Glutamatergic neuron (in vitro differentiated cells): ENCODE measurements at regions not wholly inside any gene's neighbourhood (a gene's known extent, or its start where the extent isn't known, plus 50 kb on each side); places are given as distances from the start of the nearest gene placed in this dataset.

Experiments
- DNase-seq: peaks from one replicate; pipeline ENCODE4 v3.0.0; 2022
- H3K27ac Mint-ChIP-seq: one replicate; pipeline ENCODE4 v1.8.0; 2020; ENCODE audit warnings: mild to moderate bottlenecking, mixed read lengths, inconsistent platforms; ENCODE audit not compliant: unreplicated experiment
- H3K27me3 Mint-ChIP-seq: one replicate; pipeline ENCODE4 v1.8.0; 2020; ENCODE audit warnings: mild to moderate bottlenecking, moderate library complexity, mixed read lengths, inconsistent platforms; ENCODE audit not compliant: unreplicated experiment
- H3K36me3 Mint-ChIP-seq: one replicate; pipeline ENCODE4 v1.8.0; 2020; ENCODE audit warnings: mild to moderate bottlenecking, mixed read lengths, inconsistent platforms; ENCODE audit not compliant: unreplicated experiment
- H3K4me1 Mint-ChIP-seq: one replicate; pipeline ENCODE4 v1.8.0; 2020; ENCODE audit warnings: mild to moderate bottlenecking, low read depth, mixed read lengths, inconsistent platforms; ENCODE audit not compliant: unreplicated experiment
- H3K4me3 Mint-ChIP-seq: one replicate; pipeline ENCODE4 v1.8.0; 2020; ENCODE audit warnings: mild to moderate bottlenecking, mixed read lengths, inconsistent platforms; ENCODE audit not compliant: unreplicated experiment
- H3K9me3 Mint-ChIP-seq: one replicate; pipeline ENCODE4 v1.8.0; 2020; ENCODE audit warnings: mild to moderate bottlenecking, moderate library complexity, mixed read lengths, inconsistent platforms; ENCODE audit not compliant: unreplicated experiment
- TF ChIP-seq, protein P1 (sequence below): fragments of 200-600 bp; sonication (generic); IDR thresholded peaks from one replicate; pipeline ENCODE4 v1.5.0; 2021; ENCODE audit not compliant: partially characterized antibody, unreplicated experiment

DNA sequence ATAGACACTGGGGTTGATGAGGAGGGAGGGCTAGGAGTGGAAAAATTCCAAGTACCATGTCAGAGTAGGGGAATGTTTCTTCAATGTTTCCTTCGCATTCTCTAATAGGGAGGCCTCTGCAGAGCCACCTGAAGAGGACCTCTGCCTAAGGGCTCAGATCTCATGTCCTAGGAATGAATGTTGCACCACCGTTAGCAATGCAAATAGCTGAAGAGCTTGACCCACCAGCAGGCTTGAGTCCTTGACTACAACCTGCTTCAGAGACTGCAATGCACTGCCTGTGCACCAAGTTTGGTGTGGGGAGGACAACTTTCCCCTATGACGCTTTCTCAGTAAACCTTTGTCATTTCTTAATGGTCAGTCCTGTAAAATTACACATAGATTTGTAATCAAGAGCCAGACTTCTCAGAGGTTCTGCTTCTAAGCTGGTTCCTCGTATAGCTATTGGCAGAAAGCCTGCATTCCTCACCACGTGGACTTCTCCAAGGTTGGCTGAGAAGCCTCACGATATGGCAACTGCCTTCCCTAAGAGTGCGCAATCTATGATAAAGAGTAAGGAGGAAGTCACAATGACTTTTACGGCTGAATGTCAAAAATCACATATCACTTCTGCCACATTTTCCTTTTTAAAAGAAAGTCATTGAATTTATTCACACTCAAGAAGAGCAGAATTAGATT lies 600.7 kb upstream of the PTGER4 start:
- H3K4me3 Mint-ChIP-seq: no peak overlapping the region
- H3K27me3 Mint-ChIP-seq: no peaks in the 10 kb centered on the region
- H3K4me1 Mint-ChIP-seq: no peaks in the 10 kb centered on the region
- no peak for DNase-seq
- no peaks in the 10 kb centered on the region for H3K9me3 Mint-ChIP-seq
- H3K27ac Mint-ChIP-seq: no peak overlapping the region
- TF ChIP-seq, protein P1, sequence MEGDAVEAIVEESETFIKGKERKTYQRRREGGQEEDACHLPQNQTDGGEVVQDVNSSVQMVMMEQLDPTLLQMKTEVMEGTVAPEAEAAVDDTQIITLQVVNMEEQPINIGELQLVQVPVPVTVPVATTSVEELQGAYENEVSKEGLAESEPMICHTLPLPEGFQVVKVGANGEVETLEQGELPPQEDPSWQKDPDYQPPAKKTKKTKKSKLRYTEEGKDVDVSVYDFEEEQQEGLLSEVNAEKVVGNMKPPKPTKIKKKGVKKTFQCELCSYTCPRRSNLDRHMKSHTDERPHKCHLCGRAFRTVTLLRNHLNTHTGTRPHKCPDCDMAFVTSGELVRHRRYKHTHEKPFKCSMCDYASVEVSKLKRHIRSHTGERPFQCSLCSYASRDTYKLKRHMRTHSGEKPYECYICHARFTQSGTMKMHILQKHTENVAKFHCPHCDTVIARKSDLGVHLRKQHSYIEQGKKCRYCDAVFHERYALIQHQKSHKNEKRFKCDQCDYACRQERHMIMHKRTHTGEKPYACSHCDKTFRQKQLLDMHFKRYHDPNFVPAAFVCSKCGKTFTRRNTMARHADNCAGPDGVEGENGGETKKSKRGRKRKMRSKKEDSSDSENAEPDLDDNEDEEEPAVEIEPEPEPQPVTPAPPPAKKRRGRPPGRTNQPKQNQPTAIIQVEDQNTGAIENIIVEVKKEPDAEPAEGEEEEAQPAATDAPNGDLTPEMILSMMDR: no peak
- no peaks in the 10 kb centered on the region for H3K36me3 Mint-ChIP-seq

DNA sequence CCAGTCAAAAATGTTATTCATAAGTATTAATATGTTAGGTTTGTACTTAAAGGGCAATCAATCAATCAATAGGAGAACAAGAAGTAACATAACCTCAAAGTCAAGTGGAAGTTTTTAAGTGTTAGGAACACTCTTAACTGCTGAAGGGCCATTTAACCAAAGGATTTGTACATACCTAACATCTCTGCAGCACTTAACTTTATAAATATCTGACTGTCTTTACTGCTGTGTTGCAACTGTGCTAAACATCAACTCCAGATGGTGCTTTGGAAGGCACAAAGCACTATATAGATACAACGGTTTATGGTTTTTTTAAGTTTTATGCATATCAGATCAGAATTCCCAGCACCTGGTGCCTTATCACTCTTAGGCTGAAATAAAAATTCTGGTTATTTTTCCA lies 604.9 kb upstream of the PTGER4 start:
- DNase-seq: no peak
- H3K27me3 Mint-ChIP-seq: no peaks in the 10 kb centered on the region
- TF ChIP-seq, protein P1: no peak
- no peak overlapping the region for H3K4me3 Mint-ChIP-seq
- H3K27ac Mint-ChIP-seq: no peak overlapping the region
- H3K36me3 Mint-ChIP-seq: no peaks in the 10 kb centered on the region
- no peaks in the 10 kb centered on the region for H3K4me1 Mint-ChIP-seq
- no peaks in the 10 kb centered on the region for H3K9me3 Mint-ChIP-seq

DNA sequence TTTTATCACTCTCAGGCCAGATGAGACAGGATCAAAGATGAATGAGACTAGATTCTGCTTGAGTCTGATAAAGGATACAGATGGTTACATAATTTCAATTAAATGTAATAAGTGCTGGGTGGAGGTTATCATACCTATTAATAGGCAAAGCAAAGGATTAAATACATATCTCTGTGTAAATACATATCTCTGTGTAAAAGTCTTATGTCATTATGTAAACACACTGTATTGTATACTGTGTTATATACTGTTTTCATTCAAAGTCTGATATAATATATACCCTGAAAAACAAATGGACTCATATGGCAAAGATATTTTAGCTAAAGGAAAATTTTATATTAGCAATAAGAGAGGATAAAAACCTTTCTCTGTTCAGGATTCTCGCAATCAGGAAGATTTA lies 605.8 kb upstream of the PTGER4 start:
- H3K4me1 Mint-ChIP-seq: no peaks in the 10 kb centered on the region
- no peak overlapping the region for H3K4me3 Mint-ChIP-seq
- TF ChIP-seq, protein P1: no peak
- no peaks in the 10 kb centered on the region for H3K36me3 Mint-ChIP-seq
- no peaks in the 10 kb centered on the region for H3K9me3 Mint-ChIP-seq
- no peak for DNase-seq
- H3K27ac Mint-ChIP-seq: no peak overlapping the region
- H3K27me3 Mint-ChIP-seq: no peaks in the 10 kb centered on the region

DNA sequence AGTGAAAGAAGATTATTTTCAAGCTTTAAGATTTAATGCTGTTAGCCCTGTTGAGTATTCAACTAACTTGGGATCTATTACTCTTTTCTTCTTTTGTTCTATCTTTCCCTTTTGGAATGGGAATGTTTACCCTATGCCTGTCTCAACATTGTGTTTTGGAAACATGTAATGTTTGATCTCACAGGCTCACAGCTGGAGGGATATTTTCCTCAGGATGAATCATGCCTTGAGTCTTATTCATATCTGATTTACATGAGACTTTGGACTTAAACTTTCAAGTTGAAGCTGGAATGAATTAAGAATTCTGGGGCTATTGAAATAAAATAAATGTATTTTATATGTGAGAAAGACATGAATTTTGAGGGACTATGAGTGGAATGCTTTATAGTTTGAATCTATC lies 607.8 kb upstream of the PTGER4 start:
- no peaks in the 10 kb centered on the region for H3K27me3 Mint-ChIP-seq
- no peak overlapping the region for H3K4me3 Mint-ChIP-seq
- TF ChIP-seq, protein P1: no peak
- no peaks in the 10 kb centered on the region for H3K4me1 Mint-ChIP-seq
- no peaks in the 10 kb centered on the region for H3K9me3 Mint-ChIP-seq
- H3K36me3 Mint-ChIP-seq: no peaks in the 10 kb centered on the region
- no peak overlapping the region for H3K27ac Mint-ChIP-seq
- DNase-seq: no peak

DNA sequence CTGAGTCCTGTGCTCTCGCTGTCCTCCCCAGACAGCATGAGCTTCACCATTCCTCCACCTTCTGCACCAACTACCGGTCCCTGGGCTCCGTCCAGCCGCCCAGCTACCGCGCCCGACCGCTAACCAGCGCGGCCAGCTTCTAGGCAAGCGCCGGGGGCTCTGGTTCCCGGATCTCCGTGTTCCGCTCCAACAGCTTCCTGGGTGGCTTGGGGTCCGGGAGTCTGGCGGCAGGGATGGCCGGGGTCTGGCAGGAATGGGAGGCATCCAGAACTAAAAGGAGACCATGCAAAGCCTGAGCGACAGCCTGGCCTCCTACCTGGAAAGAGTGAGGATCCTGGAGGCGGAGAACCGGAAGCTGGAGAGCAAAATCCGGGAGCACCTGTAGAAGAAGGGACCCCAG lies 613.1 kb upstream of the PTGER4 start:
- DNase-seq: no peak
- Mint-ChIP-seq H3K9me3 (no peaks in the 10 kb centered on the region), H3K36me3 (no peaks in the 10 kb centered on the region), H3K4me1 (no peaks in the 10 kb centered on the region), H3K4me3 (no peak overlapping the region), H3K27ac (no peak overlapping the region), H3K27me3 (no peaks in the 10 kb centered on the region)
- TF ChIP-seq, protein P1: no peak
